ENCODE measurements at regions not wholly inside any gene's neighbourhood (a gene's known extent, or its start where the extent isn't known, plus 50 kb on each side); places are given as distances from the start of the nearest gene placed in this dataset.

- H3K4me3 ChIP-seq (ENCODE audit: low read length) = no peak overlapping the region
These were observed 155.4 kb upstream of the ANO5 start for GRCh38 chr11:22037505-22037904.

GRCh38 chr11:22041039-22041438 lies 151.8 kb upstream of the ANO5 start:
- Histone ChIP-seq H3K9me3 (ENCODE audit: control insufficient read depth, insufficient read depth, low read length) (no peaks in the 10 kb centered on the region), H3K4me3 (ENCODE audit: low read length) (no peak overlapping the region), H3F3A (ENCODE audit: control insufficient read depth, insufficient read depth) (no peaks in the 10 kb centered on the region), H3K27ac (ENCODE audit: low read depth, low read length) (no peak overlapping the region), H3K27me3 (ENCODE audit: control insufficient read depth, low read length) (no peaks in the 10 kb centered on the region), H3K79me2 (ENCODE audit: control insufficient read depth, low read length) (no peaks in the 10 kb centered on the region), H3K36me3 (ENCODE audit: control insufficient read depth, low read length) (no peaks in the 10 kb centered on the region), H3K4me2 (ENCODE audit: low read length) (no peak overlapping the region), H3K4me1 (ENCODE audit: control insufficient read depth, low read length) (no peaks in the 10 kb centered on the region), H4K20me1 (ENCODE audit: control insufficient read depth, insufficient read depth, low read depth, low read length) (no peaks in the 10 kb centered on the region), H3K9me2 (replicated peaks; ENCODE audit: control insufficient read depth, low read length) (no peaks in the 10 kb centered on the region)
- TF ChIP-seq CTCF (IDR thresholded peaks at IDR 0.05; ENCODE audit: low read depth, low read length, poor library complexity, severe bottlenecking) = no peak
- TF ChIP-seq EZH2phosphoT487 (IDR thresholded peaks at IDR 0.05; ENCODE audit: borderline replicate concordance, low read length) = no peak

More at GRCh38 chr11:22037505-22037904, 155.4 kb upstream of the ANO5 start:
- no peaks in the 10 kb centered on the region for H3K9me2 ChIP-seq (replicated peaks; ENCODE audit: control insufficient read depth, low read length)
- H3K4me2 ChIP-seq (ENCODE audit: low read length) = no peak overlapping the region
- no peak for TF ChIP-seq EZH2phosphoT487 (IDR thresholded peaks at IDR 0.05; ENCODE audit: borderline replicate concordance, low read length)
- TF ChIP-seq CTCF (IDR thresholded peaks at IDR 0.05; ENCODE audit: low read depth, low read length, poor library complexity, severe bottlenecking) = no peak
- no peaks in the 10 kb centered on the region for H3K79me2 ChIP-seq (ENCODE audit: control insufficient read depth, low read length)
- no peaks in the 10 kb centered on the region for H4K20me1 ChIP-seq (ENCODE audit: control insufficient read depth, insufficient read depth, low read depth, low read length)
- no peaks in the 10 kb centered on the region for H3K36me3 ChIP-seq (ENCODE audit: control insufficient read depth, low read length)
- H3K4me1 ChIP-seq (ENCODE audit: control insufficient read depth, low read length) = no peaks in the 10 kb centered on the region
- H3F3A ChIP-seq (ENCODE audit: control insufficient read depth, insufficient read depth) = no peaks in the 10 kb centered on the region
- H3K9me3 ChIP-seq (ENCODE audit: control insufficient read depth, insufficient read depth, low read length) = no peaks in the 10 kb centered on the region
- H3K27ac ChIP-seq (ENCODE audit: low read depth, low read length) = no peak overlapping the region
- no peaks in the 10 kb centered on the region for H3K27me3 ChIP-seq (ENCODE audit: control insufficient read depth, low read length)

- Histone ChIP-seq H3K9me3 (ENCODE audit: control insufficient read depth, insufficient read depth, low read length) (no peaks in the 10 kb centered on the region; the same call in 1 of the 2 replicates), H3K9me2 (replicated peaks; ENCODE audit: control insufficient read depth, low read length) (no peaks in the 10 kb centered on the region), H3K79me2 (ENCODE audit: control insufficient read depth, low read length) (no peaks in the 10 kb centered on the region)
These were observed 150.8 kb upstream of the ANO5 start for GRCh38 chr11:22042081-22042480.

More at GRCh38 chr11:22042081-22042480, 150.8 kb upstream of the ANO5 start:
- Histone ChIP-seq H3K4me3 (ENCODE audit: low read length) (no peak overlapping the region), H3K4me1 (ENCODE audit: control insufficient read depth, low read length) (no peaks in the 10 kb centered on the region), H4K20me1 (ENCODE audit: control insufficient read depth, insufficient read depth, low read depth, low read length) (no peaks in the 10 kb centered on the region), H3K27ac (ENCODE audit: low read depth, low read length) (no peak overlapping the region), H3K36me3 (ENCODE audit: control insufficient read depth, low read length) (no peaks in the 10 kb centered on the region), H3F3A (ENCODE audit: control insufficient read depth, insufficient read depth) (no peaks in the 10 kb centered on the region), H3K4me2 (ENCODE audit: low read length) (no peak overlapping the region), H3K27me3 (ENCODE audit: control insufficient read depth, low read length) (no peaks in the 10 kb centered on the region)
- no peak for TF ChIP-seq CTCF (IDR thresholded peaks at IDR 0.05; ENCODE audit: low read depth, low read length, poor library complexity, severe bottlenecking)
- no peak for TF ChIP-seq EZH2phosphoT487 (IDR thresholded peaks at IDR 0.05; ENCODE audit: borderline replicate concordance, low read length)
